ENCODE measurements at regions not wholly inside any gene's neighbourhood (a gene's known extent, or its start where the extent isn't known, plus 50 kb on each side); places are given as distances from the start of the nearest gene placed in this dataset.

DNA sequence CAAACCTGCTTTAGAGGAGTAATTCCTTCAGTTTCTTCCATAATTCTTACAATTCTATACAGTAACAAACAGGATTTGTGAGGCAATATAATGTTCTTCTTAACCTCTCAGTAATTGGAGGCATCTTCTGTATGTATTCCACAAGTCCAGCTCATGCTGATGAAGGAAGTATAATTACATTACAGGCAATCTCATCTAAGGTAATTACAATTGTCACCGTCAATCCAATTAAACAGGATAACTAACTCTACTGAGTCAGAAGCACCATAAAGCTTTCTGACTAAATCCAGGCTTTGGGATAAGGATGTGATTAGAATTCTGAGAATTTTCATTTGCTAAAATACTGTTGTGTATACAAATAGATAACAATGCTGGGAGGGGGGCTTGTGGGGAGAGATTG lies 115.2 kb upstream of the SEMA6D start:
- FAIRE-seq, result no peak

DNA sequence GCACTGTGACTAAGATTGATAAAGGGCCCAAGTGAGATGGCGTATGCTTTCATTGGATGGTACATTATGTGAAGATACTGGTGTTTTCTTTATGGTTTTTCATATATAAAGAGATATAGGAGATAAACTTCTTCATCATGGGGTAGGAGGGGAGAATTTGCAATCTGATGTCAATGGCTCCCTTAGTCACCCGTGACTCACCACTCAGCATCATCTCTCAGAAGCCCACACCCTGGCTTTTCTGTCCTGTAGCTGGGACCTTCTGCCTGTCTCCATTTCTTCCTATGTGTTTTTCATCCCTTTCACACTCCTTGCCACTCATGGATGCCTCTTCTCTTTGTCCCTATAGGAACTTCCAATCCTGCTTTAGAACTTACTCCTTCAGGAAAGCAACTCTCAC lies 114.3 kb upstream of the SEMA6D start:
- FAIRE-seq (no peak), DNase-seq (ENCODE audit: low spot score in 2 of 2) (no peak)

More for the DNA sequence above, 115.2 kb upstream of the SEMA6D start:
- DNase-seq (ENCODE audit: low spot score in 2 of 2), result no peak

DNA sequence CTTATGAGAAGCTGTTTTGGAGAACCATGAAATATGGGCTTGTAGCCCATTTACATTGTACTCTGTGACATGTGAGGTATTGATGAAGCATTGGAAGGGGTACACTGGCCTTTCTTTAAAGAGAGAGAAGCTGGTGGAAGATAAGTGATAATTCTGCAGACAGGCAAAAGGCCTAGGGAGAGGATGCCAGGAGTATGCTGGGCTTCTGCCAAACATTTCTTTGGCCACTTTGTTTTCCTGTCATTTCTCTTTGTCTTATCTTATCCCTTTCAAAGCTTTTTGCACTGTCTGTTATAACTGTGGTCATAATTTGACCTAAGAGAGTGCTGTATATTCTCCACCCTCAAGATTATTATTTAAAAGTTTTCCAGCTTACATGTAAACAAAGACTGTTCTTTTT lies 109.6 kb upstream of the SEMA6D start:
- FAIRE-seq (no peak), DNase-seq (ENCODE audit: low spot score in 2 of 2) (no peak)

DNA sequence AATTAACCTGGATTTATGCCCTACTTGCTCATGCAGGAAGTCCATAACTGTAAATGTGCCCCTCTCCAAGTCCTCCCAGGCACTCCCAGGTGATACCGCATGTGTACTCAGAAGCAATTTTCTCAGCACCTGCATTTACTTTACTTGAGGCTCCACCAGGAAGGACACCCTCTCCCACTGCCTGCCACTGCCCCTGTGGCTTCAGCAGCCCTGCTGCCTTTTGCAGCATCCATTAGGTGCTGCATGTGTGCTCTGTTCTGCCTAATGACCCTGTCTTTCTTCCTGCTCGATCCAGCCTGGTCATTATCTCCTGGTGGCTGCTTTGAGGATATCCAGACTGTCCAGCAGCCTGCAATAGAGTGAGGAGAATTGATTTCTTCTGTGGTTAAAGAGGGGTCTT lies 107.6 kb upstream of the SEMA6D start:
- no peak for DNase-seq (ENCODE audit: low spot score in 2 of 2)
- FAIRE-seq, result no peak

DNA sequence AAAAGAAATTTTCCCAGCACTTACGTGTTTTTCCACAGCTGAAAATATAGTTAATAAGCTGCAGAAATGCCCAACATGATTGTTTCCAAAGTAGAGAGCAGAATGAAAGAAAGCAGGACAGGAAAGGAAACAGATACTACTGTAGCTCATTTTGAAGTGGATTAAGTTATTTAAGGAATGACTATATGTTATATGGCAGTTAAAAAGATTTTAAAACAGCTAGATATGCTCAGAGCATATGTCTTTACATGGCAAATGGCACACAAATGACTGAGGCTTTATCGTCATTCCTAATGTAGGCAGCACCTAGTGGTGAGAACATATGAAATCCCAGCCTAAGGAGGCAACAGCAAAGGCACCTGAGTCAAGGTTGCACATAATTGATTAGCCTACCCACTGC lies 106.6 kb upstream of the SEMA6D start:
- DNase-seq (ENCODE audit: low spot score in 2 of 2) (no peak), FAIRE-seq (no peak)

DNA sequence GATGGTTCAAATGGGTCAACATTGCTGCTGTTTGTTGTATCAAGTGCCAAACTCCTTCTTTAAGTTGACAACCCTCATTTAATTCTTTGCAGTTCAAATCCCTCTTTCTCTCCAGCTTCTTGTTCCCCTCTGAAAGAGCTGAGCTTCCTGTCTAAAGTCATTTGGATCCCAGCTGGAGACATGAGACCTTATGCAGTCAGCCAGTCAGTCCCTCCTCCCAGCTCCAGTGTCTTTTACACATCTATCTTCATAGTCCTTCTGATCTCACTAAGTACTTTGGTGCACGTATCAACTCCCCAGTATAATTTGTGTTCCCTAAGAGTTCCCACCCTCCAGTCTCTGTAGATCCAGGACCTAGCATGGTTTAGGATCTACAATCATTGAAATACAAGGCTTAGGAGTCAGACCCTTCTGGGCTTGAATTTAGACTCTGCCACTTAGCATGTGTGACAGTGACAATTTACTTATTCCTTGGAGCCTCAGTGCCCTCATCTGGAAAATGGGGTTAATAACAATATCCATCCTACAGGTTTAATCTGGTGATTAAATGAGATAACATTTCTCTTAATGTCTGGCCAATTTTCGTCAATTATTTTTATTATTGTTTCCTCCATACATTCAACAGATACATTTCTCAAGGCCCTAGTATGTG lies 102.8 kb upstream of the SEMA6D start:
- DNase-seq (ENCODE audit: low spot score in 2 of 2) (no peak), FAIRE-seq (no peak)

DNA sequence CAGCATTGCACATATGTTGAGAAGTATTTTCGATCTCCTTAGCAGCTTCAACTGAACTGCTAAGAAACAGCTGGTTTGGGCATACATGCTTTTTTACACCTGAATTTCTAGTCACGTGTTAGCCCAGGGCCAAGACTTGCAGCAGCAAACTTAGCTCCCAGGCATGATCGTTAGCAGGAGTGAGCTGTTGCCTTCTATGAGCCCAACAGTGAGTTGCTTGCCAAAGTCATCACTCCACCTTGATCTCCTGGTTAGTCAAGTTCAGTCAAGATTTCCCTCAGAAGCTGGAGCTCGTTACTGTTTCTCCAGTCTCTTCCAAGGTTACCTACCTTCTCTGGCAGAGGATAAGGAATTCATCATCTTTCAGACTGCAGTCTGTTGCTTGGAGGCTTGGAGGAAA lies 100.4 kb upstream of the SEMA6D start:
- FAIRE-seq, result no peak
- DNase-seq (ENCODE audit: low spot score in 2 of 2), result no peak

DNA sequence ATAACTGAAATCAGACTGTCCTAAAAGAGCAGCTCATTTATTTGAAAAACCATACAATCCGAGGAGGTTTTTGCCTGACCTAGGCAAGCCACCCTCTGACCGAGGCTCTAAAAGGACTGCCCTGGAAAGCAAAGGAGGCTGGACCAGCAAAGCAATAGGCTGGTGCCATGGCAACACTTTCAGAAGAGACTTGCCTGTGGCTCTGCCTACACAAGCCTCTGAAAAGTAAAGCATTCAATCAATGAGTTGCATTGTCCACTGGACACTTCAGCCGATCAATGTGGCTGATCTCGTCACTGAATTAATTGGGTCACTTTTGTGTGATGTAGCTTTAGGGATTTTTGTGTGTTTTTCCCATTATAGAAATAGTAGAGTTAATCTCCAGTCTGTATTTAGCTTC lies 99.1 kb upstream of the SEMA6D start:
- no peak for DNase-seq (ENCODE audit: low spot score in 2 of 2)
- no peak for FAIRE-seq

DNA sequence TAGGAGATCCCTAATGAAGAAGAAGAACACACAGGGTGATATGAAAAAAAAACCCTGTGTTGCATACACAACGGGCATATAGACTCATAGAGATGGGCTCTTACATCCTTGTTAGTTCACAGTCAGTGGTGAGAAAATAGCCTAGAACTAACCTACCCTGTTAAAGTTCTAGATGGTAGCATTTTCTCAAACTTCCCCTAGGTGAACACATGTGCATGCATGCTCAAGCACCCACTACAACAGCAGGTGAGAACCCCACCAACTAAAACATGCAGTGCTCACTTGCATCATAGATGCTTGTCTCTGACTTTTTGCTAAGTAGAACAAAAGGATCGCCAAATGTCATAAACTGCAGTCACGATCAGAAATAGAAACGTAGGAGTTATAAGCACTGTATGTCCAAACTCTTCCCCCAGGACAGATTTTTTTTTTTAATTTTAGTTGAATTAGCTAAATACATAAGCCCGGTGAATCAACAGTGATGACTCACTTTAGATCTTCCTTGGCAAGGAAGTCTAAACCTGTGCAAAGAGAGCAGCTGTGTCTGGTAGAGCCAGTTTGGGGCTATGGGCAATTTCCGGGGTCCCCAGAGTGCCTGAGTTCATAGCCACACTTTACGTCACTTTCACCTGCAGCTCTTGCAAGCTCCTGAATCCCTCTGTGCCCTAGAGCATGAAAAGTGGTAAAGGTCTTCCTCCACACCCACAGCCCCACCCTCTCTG lies 96.2 kb upstream of the SEMA6D start:
- no peak for DNase-seq (ENCODE audit: low spot score in 2 of 2)
- FAIRE-seq, result no peak

DNA sequence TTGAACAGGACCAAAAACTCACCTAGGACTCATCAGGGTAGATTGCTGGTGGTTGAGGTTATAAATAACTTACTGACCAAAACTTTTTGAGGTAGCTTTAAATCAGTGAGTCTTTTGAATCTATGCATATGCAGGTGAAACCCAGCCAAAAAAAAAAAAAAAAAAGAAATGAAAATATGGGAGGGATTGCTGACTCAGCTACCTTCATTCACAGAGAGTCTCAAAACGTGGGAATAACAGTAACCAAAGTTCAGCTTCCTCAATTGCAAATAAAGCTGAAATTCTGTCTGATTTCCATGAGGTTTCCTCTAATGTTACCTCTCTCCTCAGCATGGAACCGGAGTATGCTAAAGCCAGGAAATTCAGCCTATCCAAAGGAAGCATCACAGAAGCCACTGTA lies 95.2 kb upstream of the SEMA6D start:
- DNase-seq (ENCODE audit: low spot score in 2 of 2) (no peak), FAIRE-seq (no peak)

DNA sequence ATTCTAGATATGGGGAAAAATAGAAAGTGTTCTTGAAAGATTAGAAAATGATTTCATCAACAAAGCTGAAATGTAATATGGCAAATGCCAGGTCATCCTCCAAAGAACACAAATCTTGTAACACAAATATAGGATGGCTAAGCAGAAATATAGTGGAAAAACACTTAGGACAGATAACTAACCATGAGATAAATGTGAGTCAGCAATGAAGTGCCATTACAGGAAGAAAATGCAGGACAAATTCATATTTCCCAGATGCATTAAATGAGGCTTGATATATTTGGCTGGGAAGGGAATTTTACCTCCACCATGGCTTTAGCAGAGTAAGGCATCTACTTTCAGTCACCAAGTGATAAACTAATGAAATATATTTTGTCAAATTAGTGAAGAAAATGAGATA lies 92.8 kb upstream of the SEMA6D start:
- FAIRE-seq (no peak), DNase-seq (ENCODE audit: low spot score in 2 of 2) (no peak)

DNA sequence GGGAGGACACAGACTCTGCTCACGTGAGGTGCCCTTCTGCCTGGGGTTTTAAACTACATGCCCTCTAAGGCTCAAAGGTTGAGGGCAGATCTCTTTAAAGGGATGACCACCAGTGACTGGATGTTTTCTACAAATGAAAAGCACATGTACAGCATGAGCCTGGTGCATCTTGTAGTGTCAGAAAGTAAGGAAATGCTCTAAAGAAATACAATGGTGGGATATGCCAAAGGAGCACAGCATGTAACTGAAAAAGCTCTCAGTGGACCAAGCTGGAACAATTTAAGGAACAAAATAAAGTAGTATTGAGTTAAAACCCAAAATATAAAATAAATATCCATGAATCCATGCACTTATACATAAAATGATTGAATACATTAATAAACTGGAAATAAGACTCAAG lies 78.3 kb upstream of the SEMA6D start:
- no peak for DNase-seq (ENCODE audit: low spot score in 2 of 2)
- FAIRE-seq, result no peak

DNA sequence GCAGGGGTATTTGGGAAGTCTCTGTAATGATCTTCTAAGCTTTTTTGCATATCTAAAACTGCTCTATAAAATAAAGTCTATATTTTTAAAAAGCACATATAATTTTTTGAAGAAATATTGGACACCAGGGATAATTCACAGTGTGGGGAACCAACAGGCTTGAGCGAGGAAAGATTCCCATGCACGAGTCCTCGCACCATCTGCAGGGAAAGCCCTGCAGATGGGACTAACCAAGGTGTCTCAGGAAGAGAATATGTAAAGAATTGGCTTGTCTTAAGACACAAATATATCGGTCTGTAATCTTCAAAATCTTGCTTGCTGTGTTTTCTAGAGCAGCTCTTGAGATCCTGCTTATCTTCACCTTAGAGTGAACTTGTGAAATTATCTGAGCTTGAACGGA lies 77.2 kb upstream of the SEMA6D start:
- no peak for DNase-seq (ENCODE audit: low spot score in 2 of 2)

DNA sequence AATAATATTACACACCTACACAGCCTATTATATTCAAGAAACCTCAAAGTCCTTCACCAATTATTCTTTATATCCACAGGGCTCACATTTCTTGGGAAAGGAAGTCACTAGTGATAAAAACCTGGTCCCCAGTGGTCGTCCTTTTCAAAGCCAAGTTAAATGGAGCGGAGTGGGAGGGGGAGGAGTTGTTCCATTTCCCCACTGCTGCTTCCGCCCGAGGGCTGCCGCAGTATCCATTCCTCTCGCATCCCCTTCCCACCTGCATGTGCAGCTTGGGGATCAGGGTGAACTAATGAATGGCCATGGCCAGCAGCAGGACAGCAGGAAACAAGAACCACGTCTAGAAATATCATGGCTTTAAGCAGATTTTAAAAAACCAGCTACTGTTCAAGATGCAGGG lies 76.4 kb upstream of the SEMA6D start:
- no peak for DNase-seq (ENCODE audit: low spot score in 2 of 2)
- FAIRE-seq, result no peak

More for the DNA sequence above, 77.2 kb upstream of the SEMA6D start:
- no peak for FAIRE-seq

DNA sequence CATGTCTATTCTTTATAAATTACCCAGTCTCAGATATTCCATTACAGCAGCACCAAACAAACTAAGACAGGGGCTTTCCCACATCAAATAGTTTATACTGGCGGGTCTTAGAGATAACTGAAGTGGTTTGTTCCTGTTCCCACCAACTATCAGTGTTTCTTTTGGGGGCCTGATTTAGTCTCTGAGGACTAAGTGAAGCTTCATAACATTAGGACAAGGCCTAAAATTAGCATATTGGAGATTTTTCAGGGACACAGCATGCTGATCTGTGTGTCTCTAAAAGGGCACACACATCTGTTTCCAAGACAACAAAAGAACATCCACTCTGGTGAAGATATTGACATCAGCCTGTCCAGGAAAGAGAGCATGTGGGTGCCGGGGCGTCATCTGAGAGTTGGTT lies 72.6 kb upstream of the SEMA6D start:
- no peak for DNase-seq (ENCODE audit: low spot score in 2 of 2)
- FAIRE-seq, result no peak

DNA sequence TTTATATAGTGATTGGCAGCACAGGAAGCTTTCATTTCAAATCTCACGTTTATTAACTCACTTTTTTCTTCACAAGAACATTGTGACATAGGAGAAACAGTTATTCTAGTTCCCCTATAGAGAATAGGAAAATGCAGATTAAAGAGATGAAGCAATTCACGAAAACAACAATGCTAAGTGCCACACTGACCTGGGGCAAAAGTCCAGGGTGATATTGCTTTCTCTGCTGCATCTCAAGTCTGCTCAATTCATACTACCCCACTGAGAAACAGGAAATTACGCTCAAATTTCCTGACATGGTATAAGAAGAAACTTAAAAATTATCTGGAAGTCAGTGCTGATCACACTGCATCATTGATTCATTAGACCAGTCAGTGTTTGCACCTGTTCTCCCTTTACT lies 66.7 kb upstream of the SEMA6D start:
- no peak for FAIRE-seq

DNA sequence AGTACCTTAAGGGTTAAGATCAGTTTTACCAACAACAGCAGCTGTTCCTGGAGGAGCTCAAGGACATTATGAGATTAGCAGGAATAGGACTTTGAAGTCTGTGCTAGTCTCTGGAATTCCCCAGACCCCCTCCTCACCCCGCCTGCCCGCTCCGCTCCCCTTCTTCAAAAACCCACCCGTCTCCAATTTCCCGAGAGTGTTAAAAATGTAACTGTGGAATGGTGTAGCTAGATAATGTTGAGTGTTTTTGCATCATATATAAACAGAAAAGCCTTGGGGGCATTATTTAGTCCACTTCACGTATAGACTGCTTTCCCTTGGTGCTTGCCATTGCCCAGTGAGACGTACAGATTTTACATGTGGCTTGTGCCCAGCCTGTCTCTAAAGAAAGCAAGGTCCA lies 65.0 kb upstream of the SEMA6D start:
- no peak for FAIRE-seq
- no peak for DNase-seq (ENCODE audit: low spot score in 2 of 2)

More for the DNA sequence above, 66.7 kb upstream of the SEMA6D start:
- DNase-seq (ENCODE audit: low spot score in 2 of 2), result no peak

DNA sequence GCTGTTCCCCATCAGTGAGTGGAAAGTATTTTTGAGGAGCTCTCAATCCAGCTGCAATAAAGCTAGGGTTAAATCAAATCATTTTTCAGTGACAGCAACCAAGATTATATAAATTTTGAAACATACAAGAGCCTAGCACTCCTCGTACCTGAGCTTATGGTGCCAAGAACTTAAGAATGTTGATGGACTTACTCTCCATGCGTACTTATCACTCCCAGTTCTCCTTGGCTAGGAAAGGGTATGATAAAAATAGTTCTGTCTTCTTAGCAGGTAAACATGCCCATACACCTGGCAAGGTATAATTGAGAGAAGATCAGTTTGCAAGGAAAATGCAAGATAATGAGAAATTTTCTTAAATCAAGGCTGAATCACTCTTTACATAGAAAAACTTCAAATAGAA lies 64.5 kb upstream of the SEMA6D start:
- DNase-seq (ENCODE audit: low spot score in 2 of 2), result no peak
- FAIRE-seq, result no peak

DNA sequence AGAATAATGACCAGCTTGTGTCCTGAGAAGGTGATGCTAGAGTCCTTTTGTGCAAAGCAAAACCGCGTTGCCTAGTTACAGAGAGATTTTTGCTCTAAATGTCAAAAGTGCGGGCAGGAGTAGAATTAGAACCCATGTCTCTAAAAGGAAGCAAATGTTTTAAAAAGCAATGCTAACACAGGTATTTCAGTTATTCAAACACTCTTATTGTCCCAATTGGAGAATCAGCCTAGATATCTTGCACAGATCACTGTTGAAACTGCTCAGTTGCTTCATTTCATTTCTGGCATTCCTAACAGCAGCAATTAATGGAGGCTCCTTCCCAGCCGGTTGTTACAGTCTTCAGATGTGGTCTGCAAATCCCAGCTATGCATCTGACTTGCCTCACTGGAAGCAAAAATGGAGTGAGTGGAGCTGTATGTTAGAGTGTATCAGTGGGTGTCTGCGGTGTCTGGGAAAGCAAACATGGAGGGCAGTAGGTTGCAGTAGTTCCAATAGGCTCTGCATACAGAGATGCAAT lies 55.6 kb upstream of the SEMA6D start:
- no peak for FAIRE-seq
- no peak for DNase-seq (ENCODE audit: low spot score in 2 of 2)

DNA sequence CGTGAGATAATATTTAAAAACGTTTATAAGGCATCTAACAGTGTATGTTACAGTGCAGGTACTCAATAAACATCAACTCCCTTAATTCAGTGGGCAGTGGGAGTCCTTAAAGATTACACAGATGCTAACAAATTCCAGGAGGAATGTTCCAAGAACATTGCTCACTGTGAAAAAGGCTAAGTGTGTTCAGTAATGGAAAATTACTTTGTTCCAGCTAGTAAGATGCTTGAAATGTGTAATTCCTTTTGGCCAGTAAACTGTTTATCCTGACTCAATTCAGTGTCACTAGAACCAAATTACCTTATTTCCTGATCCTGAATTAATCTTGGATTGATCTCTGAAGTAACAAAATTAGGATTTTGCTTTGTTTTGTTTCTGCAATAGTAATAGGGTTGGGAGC lies 54.2 kb upstream of the SEMA6D start:
- FAIRE-seq (no peak), DNase-seq (ENCODE audit: low spot score in 2 of 2) (no peak)
